ENCODE measurements at regions not wholly inside any gene's neighbourhood (a gene's known extent, or its start where the extent isn't known, plus 50 kb on each side); places are given as distances from the start of the nearest gene placed in this dataset.
"Not testable (repeated sequence)": the region's sequence is repeated elsewhere in the genome, so short reads cannot be mapped to it uniquely, and the experiment has no call there.

DNA sequence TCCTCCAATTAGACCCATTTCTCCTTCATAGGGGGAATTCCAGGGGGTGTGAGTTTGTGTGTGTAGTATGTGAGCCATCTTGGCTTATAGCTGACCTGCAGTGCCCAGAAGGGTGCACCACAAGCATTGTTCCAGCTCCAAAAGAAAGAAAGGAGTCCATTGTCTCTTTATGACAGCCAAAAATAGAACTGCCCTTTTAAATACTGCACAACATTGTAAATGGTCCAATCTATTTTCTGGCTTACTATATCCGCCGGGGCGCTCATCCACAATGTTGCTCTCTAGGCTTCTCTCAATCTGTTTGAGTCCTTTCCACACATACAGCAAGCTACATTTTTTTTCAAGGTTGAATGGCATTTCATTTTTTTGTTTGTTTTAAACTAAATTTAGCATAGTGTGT lies 517.5 kb downstream of the STK39 start:
- DNase-seq: no peak
- Mint-ChIP-seq H3K9me3 (peaks cover 44% of the 10 kb centered on the region), H3K4me1 (ENCODE audit: low read depth) (no peaks in the 10 kb centered on the region), H3K27ac (no peak overlapping the region), H3K4me3 (no peak overlapping the region), H3K36me3 (ENCODE audit: low read depth) (no peaks in the 10 kb centered on the region), H3K27me3 (ENCODE audit: insufficient read depth) (peaks cover 2% of the 10 kb centered on the region; the same call in 1 of the 2 replicates)
- TF ChIP-seq, protein P1, sequence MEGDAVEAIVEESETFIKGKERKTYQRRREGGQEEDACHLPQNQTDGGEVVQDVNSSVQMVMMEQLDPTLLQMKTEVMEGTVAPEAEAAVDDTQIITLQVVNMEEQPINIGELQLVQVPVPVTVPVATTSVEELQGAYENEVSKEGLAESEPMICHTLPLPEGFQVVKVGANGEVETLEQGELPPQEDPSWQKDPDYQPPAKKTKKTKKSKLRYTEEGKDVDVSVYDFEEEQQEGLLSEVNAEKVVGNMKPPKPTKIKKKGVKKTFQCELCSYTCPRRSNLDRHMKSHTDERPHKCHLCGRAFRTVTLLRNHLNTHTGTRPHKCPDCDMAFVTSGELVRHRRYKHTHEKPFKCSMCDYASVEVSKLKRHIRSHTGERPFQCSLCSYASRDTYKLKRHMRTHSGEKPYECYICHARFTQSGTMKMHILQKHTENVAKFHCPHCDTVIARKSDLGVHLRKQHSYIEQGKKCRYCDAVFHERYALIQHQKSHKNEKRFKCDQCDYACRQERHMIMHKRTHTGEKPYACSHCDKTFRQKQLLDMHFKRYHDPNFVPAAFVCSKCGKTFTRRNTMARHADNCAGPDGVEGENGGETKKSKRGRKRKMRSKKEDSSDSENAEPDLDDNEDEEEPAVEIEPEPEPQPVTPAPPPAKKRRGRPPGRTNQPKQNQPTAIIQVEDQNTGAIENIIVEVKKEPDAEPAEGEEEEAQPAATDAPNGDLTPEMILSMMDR (IDR thresholded peaks at IDR 0.05): no peak

DNA sequence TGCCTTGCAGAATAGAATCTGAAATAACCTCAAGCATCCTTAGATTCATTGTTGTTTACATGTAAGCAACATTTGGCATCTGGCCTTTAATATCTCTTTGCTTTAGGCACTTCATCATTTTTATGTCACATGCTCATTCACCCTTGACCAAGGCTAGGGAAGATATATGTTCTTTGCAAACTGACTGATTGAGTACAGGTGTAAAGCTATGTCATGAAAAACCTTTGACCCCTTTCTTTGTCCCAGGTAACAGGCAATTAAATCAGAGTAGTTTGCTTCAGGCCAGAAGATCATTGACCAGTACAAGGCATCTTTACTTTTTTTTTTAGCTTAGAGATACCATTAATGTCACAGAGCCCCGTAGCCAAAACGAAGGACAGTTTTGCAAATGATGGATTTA lies 520.6 kb downstream of the STK39 start:
- H3K4me1 Mint-ChIP-seq (ENCODE audit: low read depth): no peaks in the 10 kb centered on the region
- no peak overlapping the region for H3K27ac Mint-ChIP-seq
- H3K4me3 Mint-ChIP-seq: no peak overlapping the region
- DNase-seq: no peak
- no peaks in the 10 kb centered on the region for H3K27me3 Mint-ChIP-seq (ENCODE audit: insufficient read depth)
- TF ChIP-seq, protein P1 (IDR thresholded peaks at IDR 0.05): no peak
- H3K9me3 Mint-ChIP-seq: peaks cover 36% of the 10 kb centered on the region
- H3K36me3 Mint-ChIP-seq (ENCODE audit: low read depth): no peaks in the 10 kb centered on the region

DNA sequence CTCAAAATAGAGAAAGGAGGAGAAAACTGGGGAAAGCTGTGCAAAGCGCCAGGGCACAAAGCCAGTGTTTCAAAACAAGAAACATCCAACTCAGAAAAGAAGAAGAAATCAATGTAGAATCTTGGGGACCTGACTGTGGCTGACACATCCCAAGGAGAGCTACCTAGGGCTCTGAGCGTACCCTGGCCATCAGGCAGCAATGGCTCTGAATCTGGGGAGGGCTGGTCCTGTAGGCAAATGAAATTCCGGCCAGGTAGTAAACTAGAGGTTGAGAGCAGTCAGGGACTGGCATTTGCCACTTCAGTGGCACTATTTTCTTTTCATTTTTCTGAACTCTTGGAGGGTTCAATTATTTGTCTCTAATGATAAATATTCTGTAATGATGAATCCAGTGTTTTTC lies 525.8 kb downstream of the STK39 start:
- no peak overlapping the region for H3K4me3 Mint-ChIP-seq
- no peak overlapping the region for H3K27ac Mint-ChIP-seq
- peaks cover 52% of the 10 kb centered on the region for H3K9me3 Mint-ChIP-seq
- DNase-seq: no peak
- TF ChIP-seq, protein P1 (IDR thresholded peaks at IDR 0.05): no peak
- no peaks in the 10 kb centered on the region for H3K4me1 Mint-ChIP-seq (ENCODE audit: low read depth)
- H3K36me3 Mint-ChIP-seq (ENCODE audit: low read depth): peaks cover 5% of the 10 kb centered on the region; the same call in 1 of the 2 replicates
- no peaks in the 10 kb centered on the region for H3K27me3 Mint-ChIP-seq (ENCODE audit: insufficient read depth)

DNA sequence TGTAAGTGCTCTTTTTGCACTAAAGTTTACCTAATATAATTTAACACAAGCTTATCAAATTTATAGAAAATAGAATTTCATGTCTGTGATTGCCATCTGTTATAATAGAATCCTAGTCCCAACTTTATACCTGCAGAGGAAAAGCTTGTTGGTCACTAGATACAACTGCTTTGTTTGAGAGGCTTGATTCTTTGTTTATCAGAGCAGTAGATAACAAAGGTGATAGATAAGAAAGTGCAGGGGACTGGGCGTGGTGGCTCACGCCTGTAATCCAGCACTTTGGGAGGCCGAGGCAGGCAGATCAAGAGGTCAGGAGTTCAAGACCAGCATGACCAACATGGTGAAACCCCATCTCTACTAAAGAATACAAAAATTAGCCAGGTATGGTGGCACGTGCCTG lies 528.0 kb downstream of the STK39 start:
- no peaks in the 10 kb centered on the region for H3K27me3 Mint-ChIP-seq (ENCODE audit: insufficient read depth)
- TF ChIP-seq, protein P1 (IDR thresholded peaks at IDR 0.05): no peak
- H3K27ac Mint-ChIP-seq: no peak overlapping the region
- H3K9me3 Mint-ChIP-seq: peaks cover 57% of the 10 kb centered on the region
- H3K36me3 Mint-ChIP-seq (ENCODE audit: low read depth): peaks cover 5% of the 10 kb centered on the region; the same call in 1 of the 2 replicates
- no peaks in the 10 kb centered on the region for H3K4me1 Mint-ChIP-seq (ENCODE audit: low read depth)
- no peak overlapping the region for H3K4me3 Mint-ChIP-seq
- no peak for DNase-seq

DNA sequence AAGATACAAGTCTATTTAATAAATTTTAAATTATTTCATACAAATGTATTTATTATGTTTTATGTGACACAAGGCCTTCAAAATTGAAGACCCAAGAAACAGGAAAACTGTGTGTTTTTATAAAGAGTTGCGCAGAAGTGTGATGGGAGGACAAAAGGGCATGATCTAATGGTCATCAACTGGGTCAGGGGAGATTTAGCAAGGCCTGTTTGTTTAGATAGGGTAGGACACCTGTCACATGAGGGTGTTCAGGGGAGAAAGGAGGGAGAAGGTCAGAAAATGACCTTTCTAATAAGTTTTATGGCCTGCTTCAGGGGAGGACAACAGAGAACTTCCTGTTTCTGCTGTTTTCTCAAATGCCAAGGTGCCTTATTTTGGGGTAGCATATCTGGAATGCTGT lies 528.8 kb downstream of the STK39 start:
- Mint-ChIP-seq H3K4me3 (no peak overlapping the region), H3K9me3 (peaks cover 62% of the 10 kb centered on the region), H3K27me3 (ENCODE audit: insufficient read depth) (no peaks in the 10 kb centered on the region), H3K36me3 (ENCODE audit: low read depth) (peaks cover 5% of the 10 kb centered on the region; the same call in 1 of the 2 replicates), H3K4me1 (ENCODE audit: low read depth) (no peaks in the 10 kb centered on the region), H3K27ac (no peak overlapping the region)
- TF ChIP-seq, protein P1 (IDR thresholded peaks at IDR 0.05): no peak
- DNase-seq: no peak

DNA sequence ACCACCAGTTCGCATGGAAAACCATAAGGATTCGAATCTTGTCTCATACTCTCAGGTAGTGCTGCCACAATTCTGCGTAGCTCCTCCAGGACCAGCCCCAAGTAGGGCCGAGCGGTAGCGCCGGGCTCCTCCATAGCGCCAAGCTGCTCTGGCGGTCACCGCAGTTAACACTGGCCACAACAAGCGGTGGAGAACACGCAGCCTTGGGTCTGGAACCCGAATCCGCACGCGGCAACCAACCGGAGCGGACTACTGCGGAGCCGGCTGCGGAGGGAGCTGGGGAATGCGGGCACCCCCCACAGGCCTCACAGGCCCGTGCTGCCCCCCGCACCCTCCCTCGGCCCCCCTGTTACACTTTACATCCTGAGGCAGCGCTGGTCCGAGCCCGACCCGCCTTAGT lies 531.5 kb downstream of the STK39 start:
- Mint-ChIP-seq H3K9me3 (peaks cover 55% of the 10 kb centered on the region), H3K27me3 (ENCODE audit: insufficient read depth) (no peaks in the 10 kb centered on the region), H3K36me3 (ENCODE audit: low read depth) (peaks cover under 1% of the 10 kb centered on the region; the same call in 1 of the 2 replicates), H3K4me3 (no peak overlapping the region), H3K27ac (no peak overlapping the region), H3K4me1 (ENCODE audit: low read depth) (no peaks in the 10 kb centered on the region)
- no peak for DNase-seq
- TF ChIP-seq, protein P1 (IDR thresholded peaks at IDR 0.05): no peak

DNA sequence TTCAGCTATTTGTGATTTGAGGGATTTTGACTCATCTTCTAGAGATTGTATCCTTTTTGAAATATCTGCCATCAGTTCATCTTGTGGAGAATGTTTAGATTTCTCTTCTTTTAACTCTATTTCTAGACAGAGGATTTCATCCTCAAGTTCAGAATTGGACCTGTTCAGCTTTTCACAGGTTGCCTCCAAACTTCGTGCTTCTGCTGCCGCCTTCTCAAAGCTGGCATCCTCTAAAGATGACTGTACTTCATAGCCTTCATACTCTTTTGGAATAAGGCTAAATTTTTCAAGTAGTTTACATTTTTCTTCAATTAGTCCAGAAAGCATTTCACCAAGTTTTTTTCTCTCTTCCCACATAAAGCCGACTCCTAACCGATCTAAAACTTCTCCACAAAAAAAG lies 531.9 kb downstream of the STK39 start:
- DNase-seq, H3K4me3 Mint-ChIP-seq: not testable (repeated sequence)
- peaks cover 51% of the 10 kb centered on the region for H3K9me3 Mint-ChIP-seq

More for the DNA sequence above, 531.9 kb downstream of the STK39 start:
- H3K4me1 Mint-ChIP-seq (ENCODE audit: low read depth); H3K36me3 Mint-ChIP-seq (ENCODE audit: low read depth); H3K27ac Mint-ChIP-seq; H3K27me3 Mint-ChIP-seq (ENCODE audit: insufficient read depth): not testable (repeated sequence)

Data from HFFc6 (cell line).